HCT116 (cell line): ENCODE measurements at regions not wholly inside any gene's neighbourhood (a gene's known extent, or its start where the extent isn't known, plus 50 kb on each side); places are given as distances from the start of the nearest gene placed in this dataset.

Experiments
- ATAC-seq: fragments of 200-7000 bp; cut with Tn5 transposase; 2 replicates; pipeline ENCODE4 v1.9.1; 2020; ENCODE audit warnings: mild to moderate bottlenecking, moderate library complexity
- BruUV-seq: library from RNA; stranded (reverse); fragments of 400-500 nt; replicated peaks from 2 replicates; lab custom pipeline; 2021; lab: Mats Ljungman, UMichigan
- CTCF ChIA-PET: fragments of 300-600 bp; sonication (Branson Sonifier 250); formaldehyde crosslinking; loops from one replicate; lab custom pipeline; 2021; ENCODE audit warnings: antibody characterized with exemption; lab: Charles Lee
- POLR2A ChIA-PET: fragments of 300-600, 350-600 bp; sonication (Branson Sonifier 250); formaldehyde crosslinking; loops from one replicate; lab custom pipeline; 2021; ENCODE audit warnings: antibody characterized with exemption; lab: Charles Lee
- RAD21 ChIA-PET, 2 experiments: fragments of 300-600 bp; sonication (Branson Sonifier 250); formaldehyde crosslinking; loops; one replicate each; lab custom pipeline; 2023; ENCODE audit warnings: low total read pairs in 2 of 2; ENCODE audit not compliant: uncharacterized antibody in 2 of 2, unreplicated experiment in 2 of 2, low non-redundant PET in 1 of 2; lab: Charles Lee
- DNase-seq: peaks from one replicate; pipeline ENCODE4 v3.0.0-alpha.2; 2010; ENCODE audit warnings: low read depth, low spot score
- H2AFZ ChIP-seq: fragments of 200-600 bp; shearing (Covaris generic), sonication (generic); 2 replicates; pipeline ENCODE4 v1.6.1; 2017; ENCODE audit warnings: low read depth, mixed run types, mixed read lengths, antibody characterized with exemption, low read length; ENCODE audit not compliant: poor library complexity, severe bottlenecking
- H3K27ac ChIP-seq: 2 replicates; pipeline ENCODE4 v1.5.1; 2012; ENCODE audit warnings: low read depth, low read length
- H3K27me3 ChIP-seq: fragments of 200-600 bp; sonication (generic); 2 replicates; pipeline ENCODE4 v1.6.1; 2016; ENCODE audit warnings: mixed run types, low read length, mixed read lengths; ENCODE audit not compliant: insufficient read depth
- H3K36me3 ChIP-seq, 2 experiments: fragments of 200-500 bp in 1 of 2; fragments of 200-600 bp in 1 of 2; sonication (Bioruptor generic) in 1 of 2; sonication (generic) in 1 of 2; 2 replicates each; pipeline versions ENCODE4 v1.5.1 to v1.6.1; 2014 to 2016; ENCODE audit warnings: low read length in 2 of 2, inconsistent platforms in 1 of 2, mixed read lengths in 1 of 2, mixed run types in 1 of 2; ENCODE audit not compliant: insufficient read depth in 2 of 2, control insufficient read depth in 1 of 2
- H3K4me1 ChIP-seq, 2 experiments: fragments of 200-600 bp in 1 of 2; sonication (generic) in 1 of 2; 2 replicates each; pipeline versions ENCODE4 v1.5.1 to v1.6.1; 2012 to 2017; ENCODE audit warnings: low read length in 2 of 2, inconsistent platforms in 1 of 2, mild to moderate bottlenecking in 1 of 2, mixed read lengths in 1 of 2, mixed run types in 1 of 2, moderate library complexity in 1 of 2; ENCODE audit not compliant: insufficient read depth in 2 of 2, control insufficient read depth in 1 of 2
- H3K4me2 ChIP-seq: fragments of 200-600 bp; sonication (generic); 2 replicates; pipeline ENCODE4 v1.6.1; 2017; ENCODE audit warnings: mixed run types, low read length, mixed read lengths
- H3K4me3 ChIP-seq, 2 experiments: fragments of 200-600 bp in 1 of 2; sonication (generic) in 1 of 2; replicated peaks in 1 of 2; 2 replicates each; pipeline ENCODE4 v1.5.1; 2011 to 2016; ENCODE audit warnings: low read length in 2 of 2, control low read depth in 1 of 2, low read depth in 1 of 2, mild to moderate bottlenecking in 1 of 2, mixed read lengths in 1 of 2, mixed run types in 1 of 2
- H3K79me2 ChIP-seq: fragments of 200-600 bp; sonication (generic); 2 replicates; pipeline ENCODE4 v1.6.1; 2017; ENCODE audit warnings: mild to moderate bottlenecking, mixed run types, low read length, moderate library complexity, mixed read lengths; ENCODE audit not compliant: insufficient read depth
- H3K9ac ChIP-seq: fragments of 200-600 bp; sonication (generic); 2 replicates; pipeline ENCODE4 v1.6.1; 2016; ENCODE audit warnings: low read length, mixed read lengths
- H3K9me2 ChIP-seq: fragments of 200-600 bp; sonication (generic), shearing (Covaris generic); 2 replicates; pipeline ENCODE4 v1.6.1; 2017; ENCODE audit warnings: mixed run types, mild to moderate bottlenecking, moderate library complexity; ENCODE audit not compliant: insufficient read depth
- H3K9me3 ChIP-seq, 2 experiments: fragments of 200-500 bp in 1 of 2; fragments of 200-600 bp in 1 of 2; sonication (Bioruptor generic) in 1 of 2; sonication (generic) in 1 of 2; 2 replicates each; pipeline ENCODE4 v1.6.1; 2014 to 2017; ENCODE audit warnings: low read length in 2 of 2, mixed read lengths in 2 of 2, inconsistent platforms in 1 of 2, low read depth in 1 of 2, mild to moderate bottlenecking in 1 of 2, mixed run types in 1 of 2, moderate library complexity in 1 of 2; ENCODE audit not compliant: control insufficient read depth in 1 of 2, insufficient read depth in 1 of 2
- H4K20me1 ChIP-seq: fragments of 200-600 bp; sonication (generic), shearing (Covaris generic); 2 replicates; pipeline ENCODE4 v1.6.1; 2017; ENCODE audit warnings: mixed run types, mild to moderate bottlenecking, moderate library complexity; ENCODE audit not compliant: insufficient read depth
- CBX3 ChIP-seq: IDR thresholded peaks from 2 replicates; pipeline ENCODE4 v1.6.1; 2012; ENCODE audit warnings: low read depth
- CEBPB ChIP-seq: IDR thresholded peaks from 2 replicates; pipeline ENCODE4 v1.6.1; 2012; ENCODE audit warnings: low read depth
- EZH2 ChIP-seq: fragments of 200-600 bp; sonication (generic); IDR thresholded peaks from 2 replicates; pipeline ENCODE4 v1.6.1; 2017; ENCODE audit warnings: antibody characterized with exemption, mixed run types
- FOSL1 ChIP-seq: IDR thresholded peaks from 2 replicates; pipeline ENCODE4 v1.6.1; 2012; ENCODE audit warnings: low read depth
- POLR2A ChIP-seq: IDR thresholded peaks from 2 replicates; pipeline ENCODE4 v1.7.0; 2011; ENCODE audit warnings: borderline replicate concordance; ENCODE audit not compliant: insufficient read depth, insufficient read length; ENCODE audit errors: extremely low read depth
- POLR2AphosphoS5 ChIP-seq: IDR thresholded peaks from 2 replicates; pipeline ENCODE4 v1.6.1; 2011; ENCODE audit warnings: mild to moderate bottlenecking, low read depth, low read length, moderate library complexity
- SRF ChIP-seq: IDR thresholded peaks from 2 replicates; pipeline ENCODE4 v1.6.1; 2012; ENCODE audit warnings: low read depth
- TCF7L2 ChIP-seq: IDR thresholded peaks from 2 replicates; pipeline ENCODE4 v1.7.0; 2011; ENCODE audit warnings: borderline replicate concordance, inconsistent platforms; ENCODE audit not compliant: insufficient read depth, insufficient read length; ENCODE audit errors: extremely low read depth
- ZFX ChIP-seq: fragments of 450-650 bp; IDR thresholded peaks from 2 replicates; pipeline ENCODE4 v1.6.1; 2017
- intact Hi-C: fragments of 100-400 bp; cut with micrococcal nuclease; formaldehyde crosslinking; loops from 2 replicates; pipeline ENCODE4 v1.10.0; 2022
- TF ChIP-seq, protein P1 (sequence below): IDR thresholded peaks from 2 replicates; pipeline ENCODE4 v1.6.1; 2012
- TF ChIP-seq, protein P2 (sequence below), 3 experiments: fragments of 200-600 bp in 1 of 3; sonication (generic) in 1 of 3; IDR thresholded peaks in 2 of 3; conservative IDR thresholded peaks in 1 of 3; 2 replicates each; pipeline ENCODE4 v1.5.1; 2012 to 2017; ENCODE audit warnings: low read depth in 2 of 3, low read length in 2 of 3, antibody characterized with exemption in 1 of 3, borderline replicate concordance in 1 of 3, control low read depth in 1 of 3, mild to moderate bottlenecking in 1 of 3, mixed read lengths in 1 of 3, mixed run types in 1 of 3, moderate library complexity in 1 of 3; ENCODE audit not compliant: insufficient read depth in 1 of 3
- TF ChIP-seq, protein P3 (sequence below): IDR thresholded peaks from 2 replicates; pipeline ENCODE4 v1.6.1; 2012

DNA sequence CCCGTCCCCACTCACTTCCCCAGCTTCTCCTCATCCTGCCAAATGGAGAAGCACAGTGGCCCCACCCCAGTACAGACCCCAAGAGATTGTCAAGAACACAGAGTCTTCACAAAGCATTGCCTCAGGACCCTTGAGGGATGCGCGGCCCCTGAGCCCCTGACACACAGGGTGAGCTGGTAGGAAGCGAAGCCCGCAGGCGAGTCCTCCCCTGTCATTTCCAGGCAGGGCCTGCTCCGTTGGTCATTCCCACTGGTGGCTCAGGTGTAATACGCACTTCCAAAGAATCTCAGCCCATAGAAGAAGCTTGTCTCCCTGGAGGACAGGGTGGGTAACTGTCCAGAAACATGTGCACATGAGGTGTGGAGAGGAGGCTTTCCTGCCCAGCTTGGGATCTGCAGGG, 404.2 kb downstream of the THBS2 start:
- Histone ChIP-seq H3K4me3 (no peak overlapping the region), H3K9me2 (no peaks in the 10 kb centered on the region), H3K27me3 (no peaks in the 10 kb centered on the region), H3K79me2 (no peaks in the 10 kb centered on the region), H4K20me1 (no peaks in the 10 kb centered on the region), H3K4me1 (no peaks in the 10 kb centered on the region), H3K4me2 (no peak overlapping the region), H3K9ac (no peak overlapping the region), H3K27ac (no peak overlapping the region), H3K9me3 (no peaks in the 10 kb centered on the region), H2AFZ (no peak overlapping the region), H3K36me3 (no peaks in the 10 kb centered on the region)
- ChIA-PET CTCF (no interaction called here), POLR2A (no interaction called here), RAD21 (no interaction called here)
- TF ChIP-seq CEBPB (no peak), POLR2AphosphoS5 (no peak), EZH2 (no peak), POLR2A (no peak), CBX3 (no peak), ZFX (no peak), TCF7L2 (no peak), FOSL1 (no peak), SRF (no peak)
- TF ChIP-seq, protein P1, sequence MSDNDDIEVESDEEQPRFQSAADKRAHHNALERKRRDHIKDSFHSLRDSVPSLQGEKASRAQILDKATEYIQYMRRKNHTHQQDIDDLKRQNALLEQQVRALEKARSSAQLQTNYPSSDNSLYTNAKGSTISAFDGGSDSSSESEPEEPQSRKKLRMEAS = no peak
- TF ChIP-seq, protein P2, sequence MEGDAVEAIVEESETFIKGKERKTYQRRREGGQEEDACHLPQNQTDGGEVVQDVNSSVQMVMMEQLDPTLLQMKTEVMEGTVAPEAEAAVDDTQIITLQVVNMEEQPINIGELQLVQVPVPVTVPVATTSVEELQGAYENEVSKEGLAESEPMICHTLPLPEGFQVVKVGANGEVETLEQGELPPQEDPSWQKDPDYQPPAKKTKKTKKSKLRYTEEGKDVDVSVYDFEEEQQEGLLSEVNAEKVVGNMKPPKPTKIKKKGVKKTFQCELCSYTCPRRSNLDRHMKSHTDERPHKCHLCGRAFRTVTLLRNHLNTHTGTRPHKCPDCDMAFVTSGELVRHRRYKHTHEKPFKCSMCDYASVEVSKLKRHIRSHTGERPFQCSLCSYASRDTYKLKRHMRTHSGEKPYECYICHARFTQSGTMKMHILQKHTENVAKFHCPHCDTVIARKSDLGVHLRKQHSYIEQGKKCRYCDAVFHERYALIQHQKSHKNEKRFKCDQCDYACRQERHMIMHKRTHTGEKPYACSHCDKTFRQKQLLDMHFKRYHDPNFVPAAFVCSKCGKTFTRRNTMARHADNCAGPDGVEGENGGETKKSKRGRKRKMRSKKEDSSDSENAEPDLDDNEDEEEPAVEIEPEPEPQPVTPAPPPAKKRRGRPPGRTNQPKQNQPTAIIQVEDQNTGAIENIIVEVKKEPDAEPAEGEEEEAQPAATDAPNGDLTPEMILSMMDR (IDR thresholded peaks at IDR 0.05 in 2 of 3, conservative IDR thresholded peaks at IDR 0.05 in 1 of 3; ENCODE audit: borderline replicate concordance in 1 of 3, insufficient read depth in 1 of 3, low read depth in 2 of 3, low read length in 2 of 3) = no peak
- TF ChIP-seq, protein P3, sequence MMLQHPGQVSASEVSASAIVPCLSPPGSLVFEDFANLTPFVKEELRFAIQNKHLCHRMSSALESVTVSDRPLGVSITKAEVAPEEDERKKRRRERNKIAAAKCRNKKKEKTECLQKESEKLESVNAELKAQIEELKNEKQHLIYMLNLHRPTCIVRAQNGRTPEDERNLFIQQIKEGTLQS = no peak
- no TSS peak for BruUV-seq
- intact Hi-C loops = no loop called here
- no peak for DNase-seq
- no peak for ATAC-seq
